BLaER1 (cell line): ENCODE measurements at regions not wholly inside any gene's neighbourhood (a gene's known extent, or its start where the extent isn't known, plus 50 kb on each side); places are given as distances from the start of the nearest gene placed in this dataset.
"Not testable (repeated sequence)": the region's sequence is repeated elsewhere in the genome, so short reads cannot be mapped to it uniquely, and the experiment has no call there.

Source experiments
- H3K27ac ChIP-seq: shearing (Covaris generic); formaldehyde crosslinking; 2 replicates; pipeline ENCODE4 v1.8.1; 2022
- H3K27me3 ChIP-seq: shearing (Covaris generic); formaldehyde crosslinking; 2 replicates; pipeline ENCODE4 v1.8.1; 2022
- H3K36me3 ChIP-seq: shearing (Covaris generic); formaldehyde crosslinking; 2 replicates; pipeline ENCODE4 v1.8.1; 2022
- H3K4me1 ChIP-seq: shearing (Covaris generic); formaldehyde crosslinking; 2 replicates; pipeline ENCODE4 v1.8.1; 2022
- H3K4me2 ChIP-seq: shearing (Covaris generic); formaldehyde crosslinking; 2 replicates; pipeline ENCODE4 v1.8.1; 2022
- H3K4me3 ChIP-seq: shearing (Covaris generic); formaldehyde crosslinking; 2 replicates; pipeline ENCODE4 v1.8.1; 2022
- H3K9ac ChIP-seq: shearing (Covaris generic); formaldehyde crosslinking; 2 replicates; pipeline ENCODE4 v1.8.1; 2022
- H3K9me3 ChIP-seq: shearing (Covaris generic); formaldehyde crosslinking; 2 replicates; pipeline ENCODE4 v1.8.1; 2022
- H4K20me1 ChIP-seq: shearing (Covaris generic); formaldehyde crosslinking; 2 replicates; pipeline ENCODE4 v1.8.1; 2022
- Cebpa-rat ChIP-seq: shearing (Covaris generic); IDR thresholded peaks from 2 replicates; pipeline ENCODE4 v1.8.1; 2022

- H3K27ac ChIP-seq, result no peak overlapping the region
- no peaks in the 10 kb centered on the region for H3K9me3 ChIP-seq
- H3K9ac ChIP-seq, result no peak overlapping the region
- no peaks in the 10 kb centered on the region for H3K27me3 ChIP-seq
- H3K4me3 ChIP-seq, result no peak overlapping the region
- H3K4me2 ChIP-seq, result no peak overlapping the region
- H3K36me3 ChIP-seq, result no peaks in the 10 kb centered on the region
- no peaks in the 10 kb centered on the region for H4K20me1 ChIP-seq
- no peak for TF ChIP-seq Cebpa-rat
- H3K4me1 ChIP-seq, result no peaks in the 10 kb centered on the region
These were observed 280.6 kb downstream of the PAPSS1 start for GRCh38 chr4:107439401-107439800.

GRCh38 chr4:107436471-107436870, 283.6 kb downstream of the PAPSS1 start:
- H3K27me3 ChIP-seq, H3K9ac ChIP-seq, H3K4me2 ChIP-seq, H3K36me3 ChIP-seq, H4K20me1 ChIP-seq, H3K27ac ChIP-seq, H3K9me3 ChIP-seq, H3K4me1 ChIP-seq, H3K4me3 ChIP-seq: not testable (repeated sequence)

- H3K27me3 ChIP-seq, result no peaks in the 10 kb centered on the region
- no peak for TF ChIP-seq Cebpa-rat
- H4K20me1 ChIP-seq, result no peaks in the 10 kb centered on the region
- H3K9ac ChIP-seq, result no peak overlapping the region
- no peaks in the 10 kb centered on the region for H3K9me3 ChIP-seq
- H3K27ac ChIP-seq, result no peak overlapping the region
- H3K4me3 ChIP-seq, result no peak overlapping the region
- H3K4me1 ChIP-seq, result no peaks in the 10 kb centered on the region
- no peak overlapping the region for H3K4me2 ChIP-seq
- no peaks in the 10 kb centered on the region for H3K36me3 ChIP-seq
These were observed 287.6 kb downstream of the PAPSS1 start for GRCh38 chr4:107432451-107432850.

- H4K20me1 ChIP-seq, result no peaks in the 10 kb centered on the region
- H3K9ac ChIP-seq, result no peak overlapping the region
- no peak overlapping the region for H3K4me2 ChIP-seq
- H3K4me3 ChIP-seq, result no peak overlapping the region
- TF ChIP-seq Cebpa-rat, result no peak
- no peaks in the 10 kb centered on the region for H3K4me1 ChIP-seq
- H3K27me3 ChIP-seq, result no peaks in the 10 kb centered on the region
- no peaks in the 10 kb centered on the region for H3K36me3 ChIP-seq
- no peak overlapping the region for H3K27ac ChIP-seq
- H3K9me3 ChIP-seq, result no peaks in the 10 kb centered on the region
These were observed 296.2 kb downstream of the PAPSS1 start for GRCh38 chr4:107423677-107424405.

GRCh38 chr4:107419536-107419935, 300.5 kb downstream of the PAPSS1 start:
- H3K4me2 ChIP-seq, H3K9ac ChIP-seq, H3K27ac ChIP-seq, H3K36me3 ChIP-seq, H4K20me1 ChIP-seq, H3K4me1 ChIP-seq, H3K27me3 ChIP-seq, H3K4me3 ChIP-seq, H3K9me3 ChIP-seq: not testable (repeated sequence)

GRCh38 chr4:107419052-107419451, 301.0 kb downstream of the PAPSS1 start:
- H3K9me3 ChIP-seq, result no peaks in the 10 kb centered on the region
- no peak overlapping the region for H3K9ac ChIP-seq
- TF ChIP-seq Cebpa-rat, result no peak
- no peak overlapping the region for H3K4me3 ChIP-seq
- H3K36me3 ChIP-seq, result no peaks in the 10 kb centered on the region
- H3K4me1 ChIP-seq, result no peaks in the 10 kb centered on the region
- H3K4me2 ChIP-seq, result no peak overlapping the region
- no peaks in the 10 kb centered on the region for H4K20me1 ChIP-seq
- H3K27ac ChIP-seq, result no peak overlapping the region
- no peaks in the 10 kb centered on the region for H3K27me3 ChIP-seq

- H3K9ac ChIP-seq, H3K9me3 ChIP-seq, H3K4me2 ChIP-seq, H4K20me1 ChIP-seq, H3K36me3 ChIP-seq, H3K27ac ChIP-seq, H3K4me3 ChIP-seq, H3K4me1 ChIP-seq, H3K27me3 ChIP-seq: not testable (repeated sequence)
These were observed 304.5 kb downstream of the PAPSS1 start for GRCh38 chr4:107415490-107415889.

- not testable (repeated sequence) for H4K20me1 ChIP-seq, H3K36me3 ChIP-seq, H3K4me2 ChIP-seq, H3K27ac ChIP-seq, H3K4me3 ChIP-seq, H3K4me1 ChIP-seq, H3K9ac ChIP-seq, H3K9me3 ChIP-seq, H3K27me3 ChIP-seq
These were observed 310.2 kb downstream of the PAPSS1 start for GRCh38 chr4:107409872-107410271.

- no peaks in the 10 kb centered on the region for H3K27me3 ChIP-seq
- no peak for TF ChIP-seq Cebpa-rat
- no peaks in the 10 kb centered on the region for H3K4me1 ChIP-seq
- H3K9ac ChIP-seq, result no peak overlapping the region
- 0 out of 2 replicates have a peak, but pooled peaks cover 8% of the 10 kb centered on the region for H3K9me3 ChIP-seq
- H3K4me2 ChIP-seq, result no peak overlapping the region
- H4K20me1 ChIP-seq, result no peaks in the 10 kb centered on the region
- H3K27ac ChIP-seq, result no peak overlapping the region
- H3K4me3 ChIP-seq, result no peak overlapping the region
- no peaks in the 10 kb centered on the region for H3K36me3 ChIP-seq
These were observed 311.1 kb downstream of the PAPSS1 start for GRCh38 chr4:107408968-107409367.

- Histone ChIP-seq H3K36me3 (no peaks in the 10 kb centered on the region), H3K9me3 (no peaks in the 10 kb centered on the region), H3K4me1 (no peaks in the 10 kb centered on the region), H3K27me3 (no peaks in the 10 kb centered on the region), H3K4me2 (no peak overlapping the region), H3K4me3 (no peak overlapping the region), H3K9ac (no peak overlapping the region), H4K20me1 (no peaks in the 10 kb centered on the region), H3K27ac (no peak overlapping the region)
- TF ChIP-seq Cebpa-rat, result no peak
These were observed 315.3 kb downstream of the PAPSS1 start for GRCh38 chr4:107404591-107405300.

GRCh38 chr4:107402291-107402690, 317.7 kb downstream of the PAPSS1 start:
- H3K9ac ChIP-seq, result no peak overlapping the region
- no peaks in the 10 kb centered on the region for H4K20me1 ChIP-seq
- TF ChIP-seq Cebpa-rat, result no peak
- no peaks in the 10 kb centered on the region for H3K36me3 ChIP-seq
- no peaks in the 10 kb centered on the region for H3K27me3 ChIP-seq
- no peaks in the 10 kb centered on the region for H3K4me1 ChIP-seq
- no peak overlapping the region for H3K4me2 ChIP-seq
- H3K9me3 ChIP-seq, result no peaks in the 10 kb centered on the region
- H3K27ac ChIP-seq, result no peak overlapping the region
- H3K4me3 ChIP-seq, result no peak overlapping the region
